Uterus (tissue), 3 donors: ENCODE measurements at regions not wholly inside any gene's neighbourhood (a gene's known extent, or its start where the extent isn't known, plus 50 kb on each side); places are given as distances from the start of the nearest gene placed in this dataset.

Source experiments
- DNase-seq, 2 donors: peaks; one replicate each; pipeline ENCODE4 v3.0.0-alpha.2; 2019 to 2020
- H3K27ac ChIP-seq, 2 donors: fragments of 200-600 bp; sonication (generic); 1 replicate in 1 of 2; 2 replicates in 1 of 2; pipeline ENCODE4 v1.5.1; 2016 to 2018
- H3K27me3 ChIP-seq, 2 donors: fragments of 200-600 bp; sonication (generic); one replicate each; pipeline ENCODE4 v1.5.1; 2018 to 2019; ENCODE audit warnings: control low read depth in 1 of 2
- H3K36me3 ChIP-seq, 2 donors: fragments of 200-600 bp; sonication (generic); one replicate each; pipeline ENCODE4 v1.5.1; 2019; ENCODE audit warnings: control low read depth in 1 of 2
- H3K4me1 ChIP-seq, 2 donors: fragments of 200-600 bp; sonication (generic); one replicate each; pipeline ENCODE4 v1.5.1; 2018 to 2019; ENCODE audit warnings: control low read depth in 1 of 2
- H3K4me3 ChIP-seq, 2 donors: fragments of 200-600 bp; sonication (generic); 1 replicate in 1 of 2; 2 replicates in 1 of 2; pipeline ENCODE4 v1.5.1; 2018 to 2019; ENCODE audit warnings: mild to moderate bottlenecking in 1 of 2
- H3K9me3 ChIP-seq, 2 donors: fragments of 200-600 bp; sonication (generic); one replicate each; pipeline ENCODE4 v1.5.1; 2019; ENCODE audit warnings: control low read depth in 1 of 2
- CTCF ChIP-seq, 4 experiments: fragments of 200-600 bp in 2 of 4; fragments of 450-650 bp in 2 of 4; sonication (generic) in 2 of 4; IDR thresholded peaks; one replicate each; pipeline ENCODE4 v1.5.1; 2016 to 2019; ENCODE audit warnings: antibody characterized with exemption in 4 of 4, mild to moderate bottlenecking in 2 of 4, moderate library complexity in 1 of 4
- POLR2A ChIP-seq, 2 donors: fragments of 450-650 bp; IDR thresholded peaks; one replicate each; pipeline ENCODE4 v1.6.1; 2016; ENCODE audit warnings: antibody characterized with exemption in 2 of 2, mild to moderate bottlenecking in 1 of 2, moderate library complexity in 1 of 2
- intact Hi-C: fragments of 100-400 bp; cut with DNase I; formaldehyde crosslinking; loops from one replicate; pipeline ENCODE4 v1.15.1; 2023; ENCODE audit warnings: low total_unique reads
- donor health status: DM: yes; HTN: yes; CAD: no.

- no peaks in the 10 kb centered on the region for H3K4me1 ChIP-seq
These were observed 457.8 kb upstream of the ZNF717 start for GRCh38 chr3:76242886-76243753.

GRCh38 chr3:76245073-76245472, 459.7 kb upstream of the ZNF717 start:
- H3K36me3 ChIP-seq: no peaks in the 10 kb centered on the region
- H3K4me1 ChIP-seq: no peaks in the 10 kb centered on the region
- TF ChIP-seq POLR2A (IDR thresholded peaks at IDR 0.05) (no peak), CTCF (IDR thresholded peaks at IDR 0.05) (no peak)
- H3K9me3 ChIP-seq: no peaks in the 10 kb centered on the region
- no peak for DNase-seq
- intact Hi-C loops: no loop called here
- H3K4me3 ChIP-seq: no peak overlapping the region
- H3K27ac ChIP-seq: no peak overlapping the region
- no peaks in the 10 kb centered on the region for H3K27me3 ChIP-seq

More at GRCh38 chr3:76242886-76243753, 457.8 kb upstream of the ZNF717 start:
- TF ChIP-seq CTCF (IDR thresholded peaks at IDR 0.05): no peak
- TF ChIP-seq POLR2A (IDR thresholded peaks at IDR 0.05): no peak
- Histone ChIP-seq H3K4me3 (no peak overlapping the region), H3K27me3 (no peaks in the 10 kb centered on the region), H3K9me3 (no peaks in the 10 kb centered on the region), H3K36me3 (no peaks in the 10 kb centered on the region), H3K27ac (no peak overlapping the region)
- DNase-seq: no peak
- intact Hi-C loops: no loop called here

GRCh38 chr3:76245622-76246021, 460.3 kb upstream of the ZNF717 start:
- TF ChIP-seq POLR2A (IDR thresholded peaks at IDR 0.05): no peak
- no peak for TF ChIP-seq CTCF (IDR thresholded peaks at IDR 0.05)

GRCh38 chr3:76264496-76264895, 479.1 kb upstream of the ZNF717 start:
- Histone ChIP-seq H3K27me3 (no peaks in the 10 kb centered on the region), H3K36me3 (no peaks in the 10 kb centered on the region), H3K4me1 (no peaks in the 10 kb centered on the region), H3K4me3 (no peak overlapping the region), H3K9me3 (no peaks in the 10 kb centered on the region), H3K27ac (no peak overlapping the region)
- no peak for DNase-seq
- intact Hi-C loops: no loop called here
- no peak for TF ChIP-seq CTCF (IDR thresholded peaks at IDR 0.05)
- no peak for TF ChIP-seq POLR2A (IDR thresholded peaks at IDR 0.05)

More at GRCh38 chr3:76245622-76246021, 460.3 kb upstream of the ZNF717 start:
- Histone ChIP-seq H3K4me1 (no peaks in the 10 kb centered on the region), H3K9me3 (no peaks in the 10 kb centered on the region), H3K36me3 (no peaks in the 10 kb centered on the region), H3K27me3 (no peaks in the 10 kb centered on the region), H3K4me3 (no peak overlapping the region), H3K27ac (no peak overlapping the region)
- intact Hi-C loops: no loop called here
- no peak for DNase-seq

- Histone ChIP-seq H3K27me3 (no peaks in the 10 kb centered on the region), H3K36me3 (no peaks in the 10 kb centered on the region), H3K9me3 (no peaks in the 10 kb centered on the region), H3K4me3 (no peak overlapping the region), H3K27ac (no peak overlapping the region), H3K4me1 (no peaks in the 10 kb centered on the region)
- intact Hi-C loops: no loop called here
- DNase-seq: no peak
- TF ChIP-seq CTCF (IDR thresholded peaks at IDR 0.05) (no peak), POLR2A (IDR thresholded peaks at IDR 0.05) (no peak)
These were observed 479.6 kb upstream of the ZNF717 start for GRCh38 chr3:76264911-76265310.
